H1 (cell line): ENCODE measurements at regions not wholly inside any gene's neighbourhood (a gene's known extent, or its start where the extent isn't known, plus 50 kb on each side); places are given as distances from the start of the nearest gene placed in this dataset.

Experiments
- CTCF ChIP-seq, 3 experiments: IDR thresholded peaks; 1 replicate in 2 of 3; 2 replicates in 1 of 3; pipeline versions ENCODE4 v1.5.1 to v1.6.1; 2011; ENCODE audit warnings: low read length in 3 of 3, mild to moderate bottlenecking in 3 of 3, inconsistent platforms in 2 of 3, low read depth in 1 of 3, moderate library complexity in 1 of 3; ENCODE audit not compliant: insufficient read depth in 1 of 3; ENCODE audit errors: control extremely low read depth in 1 of 3
- E2F6 ChIP-seq: IDR thresholded peaks from 2 replicates; pipeline ENCODE4 v1.6.1; 2012; ENCODE audit warnings: inconsistent platforms
- PHF8 ChIP-seq: fragments of 200-600 bp; sonication (generic); conservative IDR thresholded peaks from 2 replicates; pipeline ENCODE4 v1.7.1; 2012; ENCODE audit warnings: low read depth, mild to moderate bottlenecking, inconsistent platforms, low read length, moderate library complexity

GRCh38 chr2:129314120-129314519, 665.3 kb upstream of the RAB6C start:
- TF ChIP-seq PHF8: no peak
- TF ChIP-seq CTCF (IDR thresholded peaks at IDR 0.05; ENCODE audit: control extremely low read depth in 1 of 3, insufficient read depth in 1 of 3, low read depth in 1 of 3, low read length in 3 of 3): no peak
- no peak for TF ChIP-seq E2F6
